Esophagus mucosa (tissue), 1 donor: ENCODE measurements at regions not wholly inside any gene's neighbourhood (a gene's known extent, or its start where the extent isn't known, plus 50 kb on each side); places are given as distances from the start of the nearest gene placed in this dataset.

Experiments
- ATAC-seq: fragments of 200-7000 bp; cut with Tn5 transposase; one replicate; pipeline ENCODE4 v1.9.1; 2020
- donor health status: DM: yes; HTN: yes; CAD: no.

- no peak for ATAC-seq
Measured at GRCh38 chr9:90559075-90560073, 83.2 kb downstream of the DIRAS2 start.
